ENCODE measurements at regions not wholly inside any gene's neighbourhood (a gene's known extent, or its start where the extent isn't known, plus 50 kb on each side); places are given as distances from the start of the nearest gene placed in this dataset.

GRCh38 chr21:24272521-24272938, 1334.8 kb downstream of the MRPL39 start:
- no peak for TF ChIP-seq CTCF (conservative IDR thresholded peaks at IDR 0.05; ENCODE audit: low read depth, low read length)
- H3K4me3 ChIP-seq (ENCODE audit: low read length): no peak overlapping the region
- DNase-seq (ENCODE audit: low read depth): no peak

GRCh38 chr21:24265987-24266386, 1341.3 kb downstream of the MRPL39 start:
- no peak for TF ChIP-seq CTCF (conservative IDR thresholded peaks at IDR 0.05; ENCODE audit: low read depth, low read length)
- DNase-seq (ENCODE audit: low read depth): no peak
- H3K4me3 ChIP-seq (ENCODE audit: low read length): no peak overlapping the region

- H3K4me3 ChIP-seq (ENCODE audit: low read length): no peak overlapping the region
- TF ChIP-seq CTCF (conservative IDR thresholded peaks at IDR 0.05; ENCODE audit: low read depth, low read length): no peak
- DNase-seq (ENCODE audit: low read depth): no peak
These were observed 1346.5 kb downstream of the MRPL39 start for GRCh38 chr21:24260751-24261150.

GRCh38 chr21:24259241-24259640, 1348.0 kb downstream of the MRPL39 start:
- TF ChIP-seq CTCF (conservative IDR thresholded peaks at IDR 0.05; ENCODE audit: low read depth, low read length): no peak
- DNase-seq (ENCODE audit: low read depth): no peak
- no peak overlapping the region for H3K4me3 ChIP-seq (ENCODE audit: low read length)

- no peak for TF ChIP-seq CTCF (conservative IDR thresholded peaks at IDR 0.05; ENCODE audit: low read depth, low read length)
- H3K4me3 ChIP-seq (ENCODE audit: low read length): no peak overlapping the region
- DNase-seq (ENCODE audit: low read depth): no peak
These were observed 1351.7 kb downstream of the MRPL39 start for GRCh38 chr21:24255591-24255990.

GRCh38 chr21:24225431-24225830, 1381.8 kb downstream of the MRPL39 start:
- no peak for DNase-seq (ENCODE audit: low read depth)
- H3K4me3 ChIP-seq (ENCODE audit: low read length): no peak overlapping the region
- TF ChIP-seq CTCF (conservative IDR thresholded peaks at IDR 0.05; ENCODE audit: low read depth, low read length): no peak

- DNase-seq (ENCODE audit: low read depth): no peak
- TF ChIP-seq CTCF (conservative IDR thresholded peaks at IDR 0.05; ENCODE audit: low read depth, low read length): no peak
- H3K4me3 ChIP-seq (ENCODE audit: low read length): no peak overlapping the region
These were observed 1382.9 kb downstream of the MRPL39 start for GRCh38 chr21:24224422-24224821.

Data from retinal pigment epithelial cell (primary cell).